Activated naive CD4-positive, alpha-beta T cell treated with Interleukin-2 at 50 U/mL for 16 hours (primary cell): ENCODE measurements at regions not wholly inside any gene's neighbourhood (a gene's known extent, or its start where the extent isn't known, plus 50 kb on each side); places are given as distances from the start of the nearest gene placed in this dataset.

Source experiments
- DNase-seq: peaks from one replicate; pipeline ENCODE4 v3.0.0-alpha.2; 2020

DNA sequence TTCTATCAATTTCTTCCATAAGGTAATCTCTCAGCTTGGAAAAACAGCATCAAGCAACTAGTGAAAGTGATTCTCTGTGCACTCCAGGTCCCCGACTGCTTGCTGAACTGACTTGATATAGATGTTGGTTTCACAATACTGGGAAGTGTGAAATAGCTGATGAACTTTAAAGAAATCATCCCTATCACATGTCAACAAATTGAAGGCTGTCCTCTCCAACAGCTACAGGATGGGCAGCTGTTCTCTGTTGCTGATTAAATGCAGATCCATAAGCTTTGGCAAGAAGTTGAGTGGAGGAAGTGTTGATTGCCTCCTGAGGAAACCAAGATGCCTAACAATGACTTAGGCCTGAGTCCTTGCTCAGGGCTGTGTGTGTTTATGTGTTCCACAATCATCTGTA is 130.4 kb upstream of the GDF10 start:
- no peak for DNase-seq

- DNase-seq = no peak
Observed at GRCh38 chr10:47173929-47174442, 126.0 kb upstream of the GDF10 start.

- DNase-seq = no peak
Observed at GRCh38 chr10:47175181-47176123, 124.5 kb upstream of the GDF10 start.

DNA sequence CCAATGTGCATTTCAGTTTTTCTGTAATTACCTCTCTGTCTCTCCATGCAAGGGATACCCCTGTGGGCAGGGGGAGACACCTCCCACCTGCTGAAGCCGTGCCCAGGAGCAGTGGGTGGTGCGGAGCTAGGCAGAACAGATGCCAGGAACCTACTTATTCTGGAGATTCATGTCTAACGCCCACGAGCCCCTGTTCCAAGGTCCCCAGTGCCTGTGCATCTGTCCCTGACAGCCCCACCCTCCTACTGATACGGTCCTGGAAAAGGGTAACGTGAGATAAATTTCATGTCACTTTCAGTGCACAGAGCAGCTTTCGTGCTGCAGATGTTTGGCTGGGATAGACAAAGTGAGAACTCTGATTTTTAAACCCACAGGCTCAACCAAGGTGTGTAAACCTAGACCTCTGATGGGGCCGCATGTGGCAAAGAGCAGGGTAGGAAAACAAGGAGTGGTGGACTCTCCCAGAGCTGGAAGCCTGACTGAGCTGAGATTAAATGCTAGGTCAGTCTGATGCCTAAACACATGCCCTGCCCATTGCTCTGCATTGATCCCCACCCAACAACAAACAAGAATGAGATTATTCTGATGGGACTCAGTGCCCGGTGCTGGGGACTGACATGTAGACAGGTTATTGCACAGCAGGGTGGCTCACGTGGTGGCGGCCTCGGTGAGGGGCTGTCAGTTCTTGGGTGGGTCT is 123.6 kb upstream of the GDF10 start:
- no peak for DNase-seq

GRCh38 chr10:47176903-47177868 is 122.8 kb upstream of the GDF10 start:
- DNase-seq = no peak

- DNase-seq = no peak
Observed at GRCh38 chr10:47178537-47179290, 121.3 kb upstream of the GDF10 start.

DNA sequence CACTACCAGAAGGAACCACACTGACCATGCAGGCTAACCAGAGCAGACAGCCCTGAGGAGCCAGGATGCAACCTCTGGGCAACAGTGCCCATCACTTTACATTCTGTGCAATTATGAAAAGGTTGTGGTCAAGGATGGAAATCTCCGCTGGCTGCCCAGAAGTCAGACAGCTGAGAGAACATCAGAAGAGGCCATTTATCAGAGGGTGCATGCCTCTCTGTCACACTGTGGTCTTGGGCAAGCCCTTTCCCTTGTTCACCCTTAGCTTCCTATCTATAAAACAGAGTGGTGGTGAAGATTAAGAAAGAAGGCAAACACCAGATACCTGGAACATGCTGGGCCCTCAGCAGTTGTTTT is 120.7 kb upstream of the GDF10 start:
- DNase-seq = no peak

- no peak for DNase-seq
Observed at GRCh38 chr10:47181052-47181849, 118.7 kb upstream of the GDF10 start.

- no peak for DNase-seq
Observed at GRCh38 chr10:47182934-47183703, 116.9 kb upstream of the GDF10 start.

DNA sequence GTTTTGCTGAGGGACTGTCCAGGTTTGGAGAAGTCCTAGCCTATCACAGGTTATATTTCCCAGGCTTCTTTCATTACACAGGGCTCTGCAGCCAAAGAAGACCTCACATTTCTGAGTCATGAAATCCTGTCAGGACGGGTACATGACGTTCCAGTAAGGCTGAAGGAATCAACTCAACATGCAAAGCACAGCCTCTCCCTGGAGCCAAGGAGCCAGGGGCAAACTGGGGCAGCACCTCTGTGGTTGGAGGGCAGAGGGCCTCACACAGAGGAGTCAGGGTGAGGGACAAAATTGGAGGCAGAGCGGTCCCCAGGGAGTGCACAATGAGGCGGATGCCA is 116.3 kb upstream of the GDF10 start:
- DNase-seq = no peak

GRCh38 chr10:47184273-47184672 is 115.7 kb upstream of the GDF10 start:
- DNase-seq = no peak

DNA sequence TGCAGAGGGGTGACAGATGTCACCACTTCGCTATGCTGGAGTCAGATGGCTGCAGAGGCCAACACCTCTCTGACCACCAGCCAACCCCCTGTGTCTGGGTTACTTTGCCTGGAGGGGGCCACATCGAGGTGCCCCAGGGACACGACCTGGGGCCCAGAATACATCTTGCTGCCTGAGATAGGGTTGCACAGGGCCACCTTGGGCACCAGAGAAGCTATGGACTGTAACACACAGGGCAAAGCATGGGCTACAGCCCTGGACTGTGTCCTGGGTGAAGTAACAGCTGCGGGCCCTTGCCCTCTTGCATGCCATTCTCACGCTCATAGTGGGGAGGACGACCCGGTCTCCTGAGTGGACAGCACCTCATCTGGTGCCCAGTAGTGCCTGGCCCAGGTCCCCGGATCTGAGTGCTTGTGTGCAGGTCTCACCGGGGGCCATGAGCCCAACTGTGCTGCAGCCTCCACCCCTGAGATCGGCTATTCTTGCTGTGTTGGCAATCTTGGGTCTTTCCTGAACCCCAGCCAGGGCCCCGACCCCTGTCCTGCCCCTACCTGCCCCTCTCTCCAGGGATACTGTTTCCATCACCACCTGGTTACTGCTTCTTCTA is 115.2 kb upstream of the GDF10 start:
- DNase-seq = no peak

DNA sequence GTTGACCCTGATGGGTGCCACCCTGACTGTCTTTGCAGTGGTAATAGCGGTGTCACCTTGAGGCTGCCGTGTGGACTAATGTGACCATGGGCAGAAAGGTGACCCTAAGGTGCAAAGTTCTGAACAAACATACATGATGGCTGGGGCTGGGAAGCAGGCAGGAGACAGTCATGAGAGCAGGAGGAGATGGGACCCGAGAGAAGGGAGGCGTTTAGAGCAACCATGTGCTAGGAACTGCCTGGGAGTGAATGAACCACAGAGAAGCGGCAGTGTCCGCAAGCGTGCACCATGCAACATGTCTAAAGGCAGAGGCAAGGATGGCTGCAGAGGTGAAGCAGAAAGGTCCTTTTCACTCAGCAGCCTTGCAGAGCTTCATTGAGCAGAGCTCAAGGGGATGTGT is 113.1 kb upstream of the GDF10 start:
- no peak for DNase-seq

DNA sequence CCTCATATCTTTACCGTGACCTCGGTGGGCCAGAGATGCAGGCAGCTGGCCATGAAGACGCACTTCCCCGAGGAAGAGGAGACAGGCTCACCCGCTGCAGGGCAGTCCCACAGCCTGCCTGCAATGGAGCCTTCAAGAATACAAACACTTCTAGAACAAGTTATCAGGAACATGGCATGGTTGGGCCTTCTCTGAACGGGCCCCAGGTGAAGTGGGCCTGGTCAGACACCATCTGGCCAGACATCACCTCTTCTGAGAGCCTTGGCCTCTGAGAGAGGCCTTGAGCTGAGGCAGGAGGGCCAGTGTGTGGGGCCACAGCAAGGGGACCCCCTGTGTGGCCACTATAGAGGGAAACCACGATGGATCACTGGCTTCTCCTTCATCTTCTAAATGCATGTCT is 112.4 kb upstream of the GDF10 start:
- DNase-seq = no peak

DNA sequence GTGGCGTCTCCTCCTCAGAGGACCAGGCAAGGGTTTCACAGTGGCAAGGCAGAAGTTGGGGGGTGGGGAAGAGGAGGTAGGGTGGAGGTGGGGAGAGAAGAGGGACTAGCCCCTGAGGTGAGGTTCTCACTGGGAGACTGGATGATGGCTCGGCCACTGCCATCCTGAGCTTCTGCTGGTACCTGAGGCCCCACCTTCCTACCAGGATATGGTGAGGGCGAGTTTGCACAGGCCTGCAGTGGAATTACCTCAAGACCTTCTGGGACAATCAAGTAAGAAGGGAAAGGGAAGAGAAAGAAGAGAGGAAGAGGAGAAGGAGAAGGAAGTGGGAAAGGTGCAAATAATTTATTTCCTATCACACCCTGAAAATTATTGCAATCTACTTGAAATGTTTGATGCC is 111.8 kb upstream of the GDF10 start:
- no peak for DNase-seq

- no peak for DNase-seq
Observed at GRCh38 chr10:47189802-47190201, 110.2 kb upstream of the GDF10 start.

DNA sequence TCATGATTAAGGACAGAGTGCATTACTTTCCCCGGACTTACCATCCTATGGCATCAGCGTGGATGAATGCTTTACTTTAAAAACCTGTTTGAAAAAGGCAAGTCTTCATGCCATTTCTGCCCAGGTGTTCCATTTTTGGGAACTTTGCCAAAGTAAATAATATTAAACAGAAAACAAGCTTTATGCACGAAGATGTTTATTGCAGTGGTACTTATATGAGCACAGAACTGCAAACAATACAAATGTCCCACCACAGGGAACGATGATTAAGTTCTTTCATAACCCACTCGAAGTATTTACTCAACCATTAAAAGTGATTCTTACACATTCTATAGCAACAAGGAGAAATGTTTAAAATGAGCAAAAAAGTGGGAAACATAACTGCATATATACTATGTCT is 109.7 kb upstream of the GDF10 start:
- no peak for DNase-seq

- no peak for DNase-seq
Observed at GRCh38 chr10:47190802-47191450, 109.1 kb upstream of the GDF10 start.

DNA sequence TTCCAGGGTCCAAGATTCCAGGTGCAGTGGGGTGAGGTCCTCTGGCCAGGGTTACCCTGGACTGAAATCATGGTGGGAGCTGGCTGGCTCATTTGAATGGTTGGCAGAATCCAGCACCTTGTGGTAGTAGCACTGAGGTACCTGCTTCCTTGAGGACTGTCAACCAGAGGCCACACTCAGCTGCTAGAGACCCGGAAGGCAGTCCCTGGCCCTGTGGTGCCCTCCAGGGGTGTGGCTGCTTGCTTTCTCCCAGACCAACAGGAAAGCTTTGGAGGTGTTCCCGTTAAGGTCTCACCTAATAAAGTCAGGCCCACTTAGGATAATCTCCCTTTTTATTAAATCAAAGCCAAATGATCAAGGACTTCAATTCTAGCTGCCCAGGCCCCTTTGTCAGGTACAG is 107.7 kb upstream of the GDF10 start:
- no peak for DNase-seq

- DNase-seq = no peak
Observed at GRCh38 chr10:47193666-47194065, 106.3 kb upstream of the GDF10 start.
